NCI-H526 (cell line): ENCODE measurements at regions not wholly inside any gene's neighbourhood (a gene's known extent, or its start where the extent isn't known, plus 50 kb on each side); places are given as distances from the start of the nearest gene placed in this dataset.
"Not testable (repeated sequence)": the region's sequence is repeated elsewhere in the genome, so short reads cannot be mapped to it uniquely, and the experiment has no call there.

Source experiments
- DNase-seq, 2 experiments: peaks; one replicate each; lab custom pipeline; 2025; lab: John Stamatoyannopoulos, UW

DNA sequence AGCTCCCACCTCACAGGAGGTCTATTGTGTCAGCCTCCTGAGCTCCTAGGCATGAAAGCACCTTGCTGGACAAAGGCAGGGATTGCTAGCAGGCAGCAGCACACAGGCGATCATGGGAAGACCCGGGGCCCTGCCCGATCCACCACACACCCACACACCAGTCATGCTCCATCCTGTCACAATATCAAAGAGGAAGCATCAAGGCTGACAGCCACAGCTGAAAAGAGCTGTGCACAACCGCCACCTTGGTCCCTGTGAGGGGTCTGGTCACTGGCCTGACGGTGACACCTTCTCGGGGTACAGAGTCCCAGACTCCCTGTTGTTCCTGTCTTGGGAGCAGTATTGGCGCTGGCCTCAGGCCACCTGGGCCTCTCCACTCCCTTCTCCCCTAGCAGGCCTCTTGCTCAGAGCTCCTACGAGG lies 89.7 kb upstream of the RET start:
- DNase-seq: no peak

DNA sequence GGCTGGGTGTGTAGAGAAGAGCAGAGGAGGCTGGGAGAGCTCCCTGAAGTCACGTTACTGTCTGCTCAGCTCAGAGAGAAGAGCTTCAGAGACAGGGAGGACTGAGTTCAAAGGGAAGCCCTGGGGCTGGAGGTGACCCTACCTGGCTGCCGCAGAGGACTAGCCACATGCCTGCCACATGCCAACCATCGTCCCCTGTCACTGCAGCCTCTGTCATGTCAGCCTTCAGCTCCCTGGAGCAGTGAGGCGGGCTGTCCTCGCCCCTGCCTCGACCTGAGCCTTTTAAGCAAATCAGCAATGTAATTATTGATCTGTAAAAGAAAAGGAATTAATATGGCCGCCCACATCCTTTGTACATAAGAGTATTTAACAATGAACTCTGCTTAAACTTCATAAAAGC lies 89.3 kb upstream of the RET start:
- DNase-seq: no peak

DNA sequence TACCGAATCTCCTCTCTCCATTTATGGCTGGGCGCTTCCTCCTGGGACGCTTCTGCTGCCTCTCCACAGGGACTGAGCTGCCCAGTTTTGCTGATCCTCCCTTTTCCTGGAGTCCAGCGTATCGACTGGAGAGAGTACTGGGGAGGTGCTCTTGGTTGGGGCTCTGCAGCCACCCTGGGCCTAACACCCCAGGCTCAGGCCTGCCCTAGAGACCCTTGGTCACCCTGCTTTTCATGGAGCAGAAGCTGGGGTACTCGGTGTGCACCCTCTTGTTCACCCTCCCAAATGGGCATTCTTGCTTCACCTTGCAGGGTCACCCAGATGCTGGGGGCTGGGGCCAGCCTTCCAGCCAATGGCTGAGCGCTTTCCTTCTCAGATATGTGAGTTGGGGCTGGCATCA lies 88.8 kb upstream of the RET start:
- DNase-seq: no peak

DNA sequence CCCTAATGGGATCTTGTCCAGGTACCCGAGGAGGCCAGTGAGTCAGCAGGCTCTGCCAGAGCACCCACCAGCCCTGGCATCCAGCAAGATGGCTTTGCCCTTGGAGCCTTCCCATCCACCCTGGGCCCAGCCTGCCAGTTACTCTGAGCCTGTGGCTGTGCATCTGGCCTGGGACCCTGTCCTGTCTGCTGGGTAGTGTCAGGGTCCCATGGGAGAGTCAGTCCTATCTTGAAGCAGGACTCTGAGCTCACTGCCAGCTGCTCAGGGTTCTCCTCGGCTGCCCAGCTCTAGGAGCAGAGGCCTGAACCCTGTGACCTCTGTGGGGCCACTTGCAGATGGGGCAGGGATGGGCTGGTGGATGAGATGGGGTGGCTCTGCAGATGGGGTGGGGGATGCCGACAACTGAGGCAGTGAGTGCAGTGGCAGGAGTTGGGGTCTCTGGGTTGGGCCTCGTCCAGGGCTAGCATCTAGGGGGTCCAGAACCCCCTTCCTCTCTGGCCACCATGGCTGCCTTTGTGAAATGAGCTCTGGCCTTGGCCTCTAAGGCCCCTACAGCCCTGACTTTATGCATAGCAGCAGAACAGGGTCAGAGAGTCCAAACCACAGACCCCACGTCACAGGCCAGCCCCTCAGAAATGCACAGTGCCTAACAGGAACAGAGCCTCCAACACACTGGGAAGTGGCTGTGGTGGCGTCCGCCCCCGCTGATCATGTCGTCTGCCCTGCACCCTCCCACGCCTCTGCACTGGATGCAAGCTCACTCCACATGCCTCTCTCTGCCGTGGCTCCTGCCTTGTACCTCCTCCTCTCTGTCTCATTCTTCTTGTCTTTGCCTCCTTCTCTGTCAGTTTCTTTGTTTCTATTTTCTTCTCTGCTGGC lies 88.1 kb upstream of the RET start:
- no peak for DNase-seq

- no peak for DNase-seq
Measured at GRCh38 chr10:42989481-42989921, 87.4 kb upstream of the RET start.

DNA sequence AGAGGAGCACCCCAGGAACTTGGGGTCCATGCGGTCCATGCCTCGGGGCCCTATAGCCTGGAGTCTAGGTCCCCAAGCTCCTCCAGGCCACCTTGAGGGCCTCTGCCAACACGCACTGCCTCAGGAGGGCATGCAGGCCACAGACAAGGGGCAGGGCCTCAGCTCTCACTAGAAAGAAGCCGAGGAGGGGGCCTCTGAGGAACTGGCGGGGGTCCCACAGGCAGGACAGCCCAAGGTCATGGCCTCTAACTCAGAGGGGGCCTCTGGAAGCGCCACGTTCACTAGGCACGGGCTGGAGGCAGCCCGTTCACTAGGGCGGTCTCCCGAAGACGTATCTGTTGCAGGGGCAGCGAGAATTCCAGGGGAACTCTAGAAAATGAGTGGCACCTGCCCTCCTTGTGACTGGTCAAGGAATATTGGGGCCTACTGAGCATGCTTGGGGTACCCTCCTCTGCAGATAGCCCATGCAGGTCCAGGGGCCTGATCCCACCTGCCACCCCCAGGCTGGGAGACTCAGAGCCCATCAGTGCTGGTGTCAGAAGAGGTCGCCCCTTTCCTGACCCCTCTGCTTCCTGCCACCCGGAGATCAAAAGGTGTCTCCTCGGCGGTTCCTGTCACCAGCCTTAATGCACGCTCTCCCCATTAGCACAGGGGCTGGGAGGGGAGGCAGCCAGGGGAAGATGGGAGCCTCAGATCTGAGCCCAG lies 86.7 kb upstream of the RET start:
- DNase-seq: no peak

GRCh38 chr10:42990721-42991441 lies 86.0 kb upstream of the RET start:
- DNase-seq: no peak

DNA sequence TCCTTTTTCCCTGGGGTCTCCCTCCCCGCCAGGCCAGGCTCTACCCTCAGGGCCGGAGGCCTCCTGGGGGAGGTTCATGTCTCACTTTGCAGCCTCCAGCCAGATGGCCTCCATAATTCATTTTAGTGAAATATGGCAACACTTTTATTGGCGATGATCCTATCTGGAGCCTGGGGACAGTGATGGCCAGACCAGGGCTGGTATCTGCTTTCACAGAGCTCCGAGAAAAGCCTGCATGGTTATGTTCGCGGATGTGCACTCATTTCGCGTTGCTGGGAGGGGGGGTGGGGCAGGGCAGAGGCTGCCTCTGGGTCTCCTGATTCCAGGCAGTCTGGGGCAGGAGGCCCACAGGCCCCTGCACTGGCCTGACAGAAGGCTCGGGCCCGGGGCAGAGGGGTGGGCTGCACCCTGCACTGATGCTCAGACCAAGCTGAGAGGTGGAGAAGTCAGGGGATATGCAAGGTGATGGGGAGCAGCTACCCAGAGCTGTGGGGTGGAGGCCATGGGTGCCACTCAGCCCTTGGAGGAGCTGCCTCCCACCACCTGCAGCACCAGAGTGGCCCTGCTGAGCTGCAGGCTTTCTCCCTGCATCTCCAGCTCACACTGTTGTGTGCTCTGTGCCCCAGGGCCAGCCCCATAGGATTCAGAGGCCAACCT lies 85.3 kb upstream of the RET start:
- no peak for DNase-seq

GRCh38 chr10:42992156-42992956 lies 84.5 kb upstream of the RET start:
- no peak for DNase-seq

GRCh38 chr10:42992957-42993390 lies 83.9 kb upstream of the RET start:
- DNase-seq: no peak

- DNase-seq: not testable (repeated sequence)
Measured at GRCh38 chr10:42994909-42995308, 82.0 kb upstream of the RET start.

DNA sequence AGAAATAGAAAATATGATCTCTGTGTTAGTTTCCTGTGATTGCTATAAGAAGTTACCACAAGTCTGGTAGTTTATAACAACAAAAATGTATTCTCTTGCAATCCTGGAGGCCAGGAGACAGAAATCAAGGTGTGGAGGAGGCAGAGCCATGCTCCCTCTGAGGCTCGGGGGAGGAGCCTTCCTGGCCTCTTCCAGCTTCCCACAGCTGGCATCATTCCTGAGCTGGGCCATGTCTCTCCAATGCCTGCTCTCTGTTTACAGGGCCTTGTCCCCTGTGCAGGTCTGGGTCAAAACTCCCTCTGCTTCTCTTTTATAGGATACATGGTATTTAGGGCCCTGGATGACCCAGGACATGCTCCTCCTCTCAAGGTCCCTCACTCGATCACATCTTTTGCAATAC lies 81.3 kb upstream of the RET start:
- no peak for DNase-seq

DNA sequence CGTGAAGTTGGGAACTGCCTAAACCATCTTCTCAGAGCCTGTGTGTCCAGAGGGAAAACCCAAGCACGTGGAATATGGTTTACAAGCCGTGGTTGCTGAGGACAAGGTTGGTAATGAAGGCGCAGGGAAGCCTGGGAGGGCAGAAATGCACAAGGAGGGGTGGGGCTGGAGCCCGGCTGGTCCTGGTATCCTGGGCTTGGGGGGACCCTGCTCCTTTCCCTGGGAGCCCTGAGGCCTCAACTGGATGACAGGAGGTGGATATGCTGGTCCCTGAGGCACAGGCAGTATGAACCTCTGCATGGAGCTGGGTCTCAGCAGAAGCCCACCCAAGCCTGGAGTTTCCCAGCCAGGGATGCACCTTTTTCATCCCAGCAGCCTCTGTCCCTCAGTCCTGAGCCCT lies 80.3 kb upstream of the RET start:
- no peak for DNase-seq

DNA sequence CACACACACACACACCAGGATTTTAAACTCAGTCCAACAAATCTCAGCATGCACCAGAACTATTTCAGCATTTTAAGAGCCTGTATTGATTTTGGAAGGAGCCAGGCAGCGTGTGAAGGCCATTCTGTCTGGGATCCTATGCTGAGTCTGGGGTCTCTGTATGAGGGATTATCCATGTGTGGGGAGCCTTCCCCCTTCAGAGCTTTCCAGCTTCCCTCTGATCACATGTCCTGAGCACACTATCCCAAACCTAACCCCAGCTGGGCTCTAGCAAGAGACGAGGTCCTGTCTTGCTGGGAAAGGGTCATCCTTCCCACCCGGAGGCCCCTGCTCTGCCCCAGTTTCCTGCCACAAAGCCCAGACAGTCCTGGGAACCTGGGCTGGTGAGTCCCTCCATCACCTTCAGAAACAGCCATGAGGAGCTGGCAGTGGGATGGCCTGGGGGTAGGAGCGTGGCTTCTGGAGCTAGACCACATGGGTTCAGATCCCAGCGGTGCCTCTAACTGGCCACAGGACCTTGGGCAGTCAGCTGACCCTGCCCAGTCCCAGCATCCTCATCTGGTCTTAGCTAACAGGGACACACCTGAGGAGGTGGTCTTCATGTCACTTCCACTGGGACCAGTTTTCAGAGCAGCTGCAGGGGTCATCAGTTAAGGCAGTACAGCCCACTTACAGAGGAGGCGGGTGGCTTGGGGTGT lies 79.6 kb upstream of the RET start:
- DNase-seq: no peak

DNA sequence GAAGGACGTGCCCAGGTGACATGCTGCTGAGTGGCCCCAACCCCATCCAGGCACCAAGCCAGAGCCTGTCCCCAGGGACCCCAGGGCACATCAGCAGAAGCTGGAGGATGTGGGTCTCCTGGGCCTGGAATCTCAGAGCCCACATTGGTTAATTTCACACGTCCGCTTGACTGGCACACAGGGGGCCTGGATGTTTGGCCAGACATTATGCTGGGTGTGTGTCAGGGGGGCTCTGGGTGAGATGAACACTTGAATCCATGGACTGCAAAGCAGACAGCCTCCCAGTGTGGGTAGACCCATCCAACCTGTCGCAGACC lies 79.1 kb upstream of the RET start:
- no peak for DNase-seq

DNA sequence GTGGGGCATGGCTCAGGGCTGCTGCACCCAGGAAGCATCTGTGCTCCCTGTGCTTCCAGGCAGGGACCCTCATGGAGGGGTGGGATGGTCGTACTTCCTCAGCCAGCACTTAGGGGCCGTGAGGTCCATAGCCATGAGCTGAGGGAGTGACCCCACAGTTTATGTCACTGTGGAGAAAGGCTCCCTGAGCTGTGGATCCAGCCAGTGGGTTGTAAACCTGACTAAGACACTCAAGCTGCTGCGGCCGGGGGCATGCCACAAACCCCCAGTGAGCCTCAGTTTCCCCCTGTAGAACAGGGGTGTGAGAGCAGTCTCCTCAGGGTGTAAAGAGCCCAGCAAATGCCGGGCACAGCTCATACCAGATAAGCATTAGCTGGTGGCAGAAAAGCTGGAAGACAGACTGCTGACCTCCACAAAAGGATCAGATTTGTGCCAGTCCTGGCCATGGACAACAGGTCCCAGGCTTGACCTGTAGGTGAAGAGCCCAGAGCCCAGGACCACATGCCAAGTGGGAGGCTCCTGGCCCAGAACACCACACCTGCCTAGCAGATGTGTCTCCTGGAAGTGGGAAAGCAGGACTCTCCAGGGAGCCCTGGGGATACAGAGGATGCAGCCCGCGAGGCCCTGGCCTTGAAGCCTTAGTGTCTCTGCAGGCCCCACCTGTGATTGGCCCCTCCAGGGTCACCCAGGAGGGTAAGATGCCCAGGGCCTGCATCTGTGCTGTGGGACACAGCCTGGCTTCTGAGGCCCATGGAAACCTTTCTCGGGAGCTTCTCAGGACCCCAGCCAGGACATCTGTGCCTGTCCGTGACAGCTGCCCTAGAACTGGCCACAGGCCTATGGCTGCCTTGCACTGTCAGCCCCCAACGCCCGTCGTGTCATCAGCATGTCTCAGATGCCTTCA lies 78.1 kb upstream of the RET start:
- no peak for DNase-seq

DNA sequence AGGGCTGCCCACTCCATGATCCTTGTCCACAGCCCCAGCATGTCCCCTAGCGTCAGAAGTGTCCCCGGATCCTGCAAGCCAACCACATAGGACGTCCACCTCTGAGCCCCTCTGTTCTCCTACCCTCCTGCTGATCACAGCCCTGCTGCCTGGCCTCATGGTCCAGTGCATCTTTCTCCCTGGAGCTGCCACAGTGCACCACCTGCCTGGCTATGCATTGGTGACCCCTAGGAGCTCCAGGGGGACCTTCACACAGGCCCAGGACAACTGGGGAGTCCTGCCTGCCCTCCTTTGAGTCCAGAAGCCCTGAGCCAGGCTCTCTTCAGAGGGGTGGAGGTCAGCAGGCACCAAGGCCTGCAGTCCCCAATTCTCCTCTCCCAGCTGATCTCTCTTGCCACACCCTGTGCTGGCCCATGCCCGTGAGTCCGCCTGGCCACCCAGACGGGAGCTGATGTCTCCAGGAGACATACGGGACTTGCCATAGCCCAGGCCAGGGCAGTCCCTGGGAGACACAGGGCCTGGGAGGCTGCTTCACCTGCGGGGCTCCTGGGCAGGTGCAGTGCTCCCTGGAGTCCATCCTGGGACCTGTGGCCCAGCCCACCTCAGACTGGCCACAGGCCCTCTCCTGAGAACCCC lies 77.4 kb upstream of the RET start:
- no peak for DNase-seq

DNA sequence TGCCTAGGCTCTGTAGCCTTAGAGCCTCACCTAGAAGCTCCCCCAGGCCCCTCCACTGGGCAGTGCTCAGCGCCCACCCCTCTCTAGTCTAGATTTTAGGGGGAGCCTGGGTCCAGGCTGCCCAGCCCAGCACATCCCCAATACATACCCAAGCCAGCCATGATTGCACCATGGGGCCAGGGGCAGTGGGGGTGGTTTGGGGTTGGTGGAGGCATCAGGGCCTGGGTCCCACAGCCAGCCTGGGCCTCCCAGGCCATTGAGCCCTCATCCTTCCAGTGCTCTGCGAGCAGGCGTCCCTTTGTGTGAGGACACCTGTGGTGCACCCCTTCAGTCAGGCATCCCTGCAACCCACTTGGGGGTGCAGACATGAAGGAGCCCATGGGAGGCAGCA lies 76.9 kb upstream of the RET start:
- no peak for DNase-seq

DNA sequence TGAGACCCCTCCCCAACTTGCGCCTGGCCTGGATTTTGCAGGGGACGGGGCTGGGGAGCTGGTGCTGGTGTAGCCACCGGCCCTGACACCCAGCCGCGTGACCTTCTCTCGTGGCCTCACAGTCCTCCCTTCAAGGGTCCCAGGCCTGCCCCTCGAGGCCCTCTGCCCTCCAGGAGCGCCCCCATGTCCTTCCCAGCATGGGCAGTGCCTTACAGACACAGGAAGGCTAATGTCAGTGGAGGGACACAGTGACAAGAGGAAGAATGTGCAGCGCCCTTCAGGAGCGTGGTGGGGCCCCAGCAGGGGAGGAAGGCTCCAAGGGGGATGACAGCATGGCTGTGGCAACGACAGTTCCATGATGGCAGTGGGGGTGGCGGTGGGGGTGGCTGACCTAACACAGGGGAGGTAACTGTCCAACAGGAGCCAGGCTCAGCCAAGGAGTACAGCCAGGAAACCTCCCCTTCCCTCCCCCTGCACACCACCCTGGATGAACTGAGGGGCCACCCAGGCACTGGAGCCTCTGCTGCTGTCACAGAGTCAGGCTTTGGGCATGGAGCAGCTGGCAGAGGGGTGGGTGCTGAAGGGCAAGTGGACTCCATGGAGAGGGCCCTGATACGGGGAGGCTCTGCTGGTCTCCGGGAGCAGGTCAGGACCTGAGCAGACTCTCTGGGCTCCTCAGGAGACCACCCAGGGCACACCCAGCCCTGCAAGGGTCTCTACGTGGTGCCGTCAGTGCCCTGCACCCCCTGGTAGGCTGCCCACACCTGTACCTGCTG lies 76.0 kb upstream of the RET start:
- no peak for DNase-seq
